Testis (tissue), 2 donors: ENCODE measurements at regions not wholly inside any gene's neighbourhood (a gene's known extent, or its start where the extent isn't known, plus 50 kb on each side); places are given as distances from the start of the nearest gene placed in this dataset.

Source experiments
- CTCF ChIP-seq, 3 experiments: fragments of 450-650 bp in 2 of 3; fragments of 200-600 bp in 1 of 3; sonication (generic) in 1 of 3; IDR thresholded peaks; one replicate each; pipeline ENCODE4 v1.5.1; 2016 to 2019; ENCODE audit warnings: antibody characterized with exemption in 3 of 3, mild to moderate bottlenecking in 2 of 3, moderate library complexity in 1 of 3
- POLR2A ChIP-seq: fragments of 450-650 bp; IDR thresholded peaks from one replicate; pipeline ENCODE4 v1.6.1; 2017; ENCODE audit warnings: antibody characterized with exemption, mild to moderate bottlenecking, moderate library complexity

- no peak for TF ChIP-seq CTCF (IDR thresholded peaks at IDR 0.05)
- TF ChIP-seq POLR2A, result no peak
Observed at GRCh38 chr2:109681633-109682380, 67.6 kb downstream of the SOWAHC start.
